HuH-7.5 (cell line): ENCODE measurements at regions not wholly inside any gene's neighbourhood (a gene's known extent, or its start where the extent isn't known, plus 50 kb on each side); places are given as distances from the start of the nearest gene placed in this dataset.
"Not testable (repeated sequence)": the region's sequence is repeated elsewhere in the genome, so short reads cannot be mapped to it uniquely, and the experiment has no call there.

Source experiments
- DNase-seq: peaks from one replicate; pipeline ENCODE4 v3.0.0; 2011; ENCODE audit warnings: low spot score

DNA sequence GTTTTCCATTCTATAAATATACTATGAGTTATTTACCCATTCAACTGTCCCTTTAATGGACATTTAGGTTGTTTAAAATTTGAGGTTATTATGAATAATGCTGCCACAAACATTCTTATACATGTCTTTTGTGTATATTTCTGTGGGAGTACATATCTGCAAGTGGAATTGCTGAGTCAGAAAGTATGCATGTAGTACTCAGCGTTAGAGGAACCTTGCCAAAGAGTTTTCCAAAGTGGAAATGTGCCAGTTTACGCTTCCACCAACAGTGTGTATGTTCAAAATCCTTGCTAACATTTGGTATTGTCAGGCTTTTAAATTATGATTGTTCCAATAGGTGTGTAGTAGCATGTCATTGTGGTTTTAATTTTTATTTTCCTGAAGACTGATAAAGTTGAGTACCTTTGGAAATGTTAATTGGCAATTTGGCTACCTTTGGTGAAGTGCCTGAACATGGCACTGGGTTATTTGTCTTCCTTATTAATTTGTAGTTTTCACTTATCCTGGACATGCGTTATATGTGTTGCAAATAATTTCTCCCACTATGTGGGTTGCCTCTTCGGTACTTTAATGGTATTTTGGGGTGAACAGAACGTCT lies 341.2 kb downstream of the CD83 start:
- no peak for DNase-seq

DNA sequence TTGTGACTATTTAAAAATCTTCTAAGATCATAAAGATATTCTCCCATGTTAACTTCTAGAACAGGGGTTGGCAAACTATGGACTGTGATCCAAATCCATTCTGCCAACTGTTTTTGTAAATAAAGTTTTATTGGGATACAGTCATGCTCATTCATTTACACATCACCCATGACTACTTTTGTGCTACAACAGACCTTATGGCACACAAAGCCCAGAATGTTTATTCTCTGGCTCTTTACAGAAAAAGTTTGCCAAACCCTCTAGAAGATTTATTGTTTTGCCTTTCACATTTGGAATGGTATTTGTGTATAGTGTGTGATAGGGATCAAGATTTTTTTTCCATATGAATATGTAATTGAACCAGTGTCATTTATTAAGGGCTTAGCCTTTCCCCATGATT lies 341.7 kb downstream of the CD83 start:
- DNase-seq: no peak

DNA sequence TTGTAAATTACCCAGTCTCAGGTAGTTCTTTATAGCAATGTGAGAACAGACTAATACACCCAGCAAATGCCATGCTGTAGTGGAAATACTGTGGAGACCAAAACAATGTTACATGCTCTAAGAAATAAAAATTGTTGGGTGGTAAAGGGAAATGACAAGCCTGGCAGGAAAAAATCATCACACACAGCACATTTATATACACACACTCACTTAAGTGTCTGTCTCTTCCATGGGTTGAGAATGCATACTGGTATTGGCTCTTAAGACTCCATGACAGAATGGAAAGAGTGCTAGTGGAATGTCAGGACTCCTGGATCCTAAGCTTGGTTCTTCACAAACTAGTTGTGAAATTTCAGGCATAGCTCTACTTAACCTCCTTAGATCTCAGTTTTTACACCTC lies 343.0 kb downstream of the CD83 start:
- DNase-seq: no peak

DNA sequence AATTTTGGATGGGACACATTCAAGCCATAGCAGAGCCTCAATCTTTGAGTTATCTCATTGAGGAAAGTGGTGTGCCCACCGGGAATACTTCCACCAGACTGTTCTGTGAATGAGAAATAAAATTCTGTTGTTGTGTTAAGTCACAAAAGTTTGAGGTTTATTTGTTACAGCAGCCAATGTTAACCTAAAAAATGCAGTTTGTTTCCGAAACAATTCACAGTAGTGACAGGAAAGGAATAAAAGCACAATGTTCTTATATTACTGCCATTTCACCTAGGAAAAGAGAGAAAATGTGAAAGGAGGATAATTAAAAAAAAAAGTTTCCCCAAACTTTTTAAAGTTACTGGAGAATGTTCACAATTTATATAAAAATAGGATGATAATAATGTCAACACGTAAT lies 344.6 kb downstream of the CD83 start:
- DNase-seq: no peak

DNA sequence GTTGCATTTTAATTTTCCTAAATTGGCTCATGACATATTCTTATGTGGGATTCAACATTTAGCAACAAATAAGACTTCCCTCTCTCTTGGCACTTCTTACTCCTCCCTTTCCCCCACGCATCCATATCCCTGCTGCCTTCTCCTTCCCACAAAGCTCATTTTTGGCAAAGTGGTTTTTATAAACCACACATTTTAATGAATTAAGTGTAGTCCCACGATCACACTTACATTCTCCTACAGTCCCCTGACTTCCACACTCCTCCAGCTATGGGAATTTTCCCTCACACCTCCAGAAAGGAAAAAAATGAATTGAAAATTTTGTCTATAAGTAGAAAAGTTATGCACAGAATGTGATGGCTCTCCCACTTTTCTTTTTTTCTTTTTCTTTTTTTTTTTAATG lies 345.0 kb downstream of the CD83 start:
- DNase-seq: no peak

DNA sequence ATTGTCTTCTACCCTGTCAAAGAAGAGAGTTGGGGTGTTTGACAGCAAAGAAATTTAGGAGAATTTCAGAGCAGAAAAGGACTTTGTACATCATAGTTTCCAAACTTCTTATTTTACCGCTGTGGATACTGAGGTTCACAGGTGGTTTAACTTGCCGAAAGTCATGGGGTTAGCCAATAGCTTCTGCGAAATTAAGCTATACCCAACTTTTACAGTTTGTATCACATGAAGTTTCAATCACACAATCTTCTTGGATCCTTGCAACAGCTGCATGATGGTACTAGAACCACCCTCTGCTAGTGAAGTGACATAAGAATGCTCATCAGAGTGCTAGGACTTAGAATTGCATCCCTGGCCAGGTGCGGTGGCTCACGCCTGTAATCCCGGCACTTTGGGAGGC lies 345.5 kb downstream of the CD83 start:
- no peak for DNase-seq

DNA sequence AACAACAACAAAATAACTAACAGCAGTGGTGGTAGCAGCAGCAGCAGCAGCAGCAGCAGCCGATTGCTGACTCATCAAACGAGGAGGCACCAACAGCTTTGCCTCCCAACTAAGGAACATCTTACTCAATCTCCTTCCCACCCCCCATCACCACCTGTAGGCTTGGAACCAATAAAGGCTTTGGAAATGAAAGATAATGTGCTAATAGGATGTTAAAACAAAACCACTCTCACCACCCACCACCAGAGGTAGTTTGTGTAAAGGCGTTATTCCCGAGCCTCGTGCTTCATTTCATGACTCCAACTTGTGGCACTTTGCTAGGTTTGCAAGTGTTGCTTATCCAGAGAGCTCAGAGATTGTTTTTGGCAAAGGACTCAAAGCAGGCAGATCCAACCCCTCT lies 346.5 kb downstream of the CD83 start:
- DNase-seq: no peak

DNA sequence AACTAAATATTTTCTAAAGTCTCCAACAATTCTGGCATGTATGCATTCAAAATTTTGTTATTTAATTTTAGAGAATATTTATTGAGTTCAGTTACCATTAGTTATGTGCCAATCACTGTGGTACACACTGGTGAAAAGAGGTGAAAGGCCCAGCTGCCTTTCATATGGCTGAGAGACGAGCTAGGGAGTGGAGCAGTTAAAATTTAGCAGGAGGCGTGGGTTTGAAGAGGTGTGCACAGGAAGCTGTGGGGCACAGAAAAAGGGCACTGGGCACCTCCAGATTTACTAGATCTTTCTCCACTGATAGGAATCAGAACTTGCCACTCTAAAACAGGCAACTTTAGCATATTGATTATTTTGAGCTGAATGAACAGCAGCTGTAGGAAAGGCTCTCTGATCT lies 347.1 kb downstream of the CD83 start:
- DNase-seq: no peak

DNA sequence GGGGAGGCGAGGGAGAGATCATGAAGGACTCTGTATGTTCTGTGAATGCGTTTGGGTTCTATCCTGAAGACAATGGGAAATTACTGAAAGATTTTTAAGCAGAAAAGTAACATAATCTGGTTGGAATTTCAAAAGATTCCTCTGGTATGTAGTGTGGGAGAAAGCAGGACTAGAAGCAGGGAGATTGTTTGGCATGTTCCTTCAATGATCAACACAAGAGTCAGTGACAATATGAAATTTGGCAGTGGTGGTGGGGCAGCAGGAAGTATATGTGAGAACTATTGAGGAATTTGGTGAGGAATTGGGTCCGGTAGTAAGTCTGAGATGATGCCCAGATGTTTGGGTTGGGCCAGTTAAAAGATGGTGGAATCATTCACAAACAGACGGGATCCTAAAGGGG lies 348.7 kb downstream of the CD83 start:
- no peak for DNase-seq

DNA sequence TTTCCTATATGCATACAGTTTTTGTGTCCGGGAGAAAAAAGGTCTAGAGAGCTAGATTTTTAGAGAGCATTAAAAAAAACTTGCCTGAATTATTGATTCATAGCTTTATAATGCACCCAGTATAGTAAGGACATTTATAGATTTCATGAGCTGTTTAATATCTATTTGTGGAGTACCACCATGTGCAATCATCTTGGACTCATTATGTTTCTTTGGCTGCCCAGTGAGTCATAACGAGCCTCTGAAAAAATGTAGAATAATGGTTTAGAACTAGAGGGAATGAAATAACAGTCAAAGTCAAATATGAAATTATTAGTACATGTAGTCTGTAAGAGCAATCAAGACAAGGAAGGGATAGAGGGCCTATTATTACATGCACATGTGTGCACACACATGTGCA lies 350.0 kb downstream of the CD83 start:
- DNase-seq: no peak

DNA sequence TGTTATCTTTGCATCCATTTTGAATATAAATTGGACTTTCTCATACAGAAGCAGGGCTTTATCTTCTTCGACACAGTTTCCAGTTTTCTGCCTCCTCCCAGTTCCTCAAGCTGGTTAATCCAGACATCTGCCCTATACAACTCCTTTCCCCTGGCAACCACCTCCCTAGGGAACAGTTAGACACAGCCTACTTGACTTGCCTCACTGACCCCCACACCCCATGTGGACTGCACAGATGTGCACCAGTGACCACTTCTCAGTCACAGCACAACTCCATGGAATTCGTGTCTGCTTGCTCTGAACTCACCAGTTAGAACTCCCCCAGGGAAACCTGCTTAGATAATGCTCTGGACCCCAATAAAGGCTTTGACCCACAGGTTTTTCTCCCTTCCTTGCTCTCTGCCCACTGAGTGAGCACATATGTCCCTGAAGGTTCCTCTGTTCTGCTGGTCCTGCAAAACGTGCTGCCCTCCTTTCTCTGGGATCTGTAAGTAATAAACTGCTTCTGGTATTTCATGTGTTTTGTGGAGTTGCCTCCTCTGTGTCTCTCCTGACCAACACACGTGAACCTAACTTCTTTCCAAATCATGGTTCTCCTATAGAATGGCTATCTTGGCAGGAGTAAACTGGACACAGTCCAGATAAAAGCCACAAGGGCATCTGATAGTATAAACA lies 351.2 kb downstream of the CD83 start:
- DNase-seq: no peak

DNA sequence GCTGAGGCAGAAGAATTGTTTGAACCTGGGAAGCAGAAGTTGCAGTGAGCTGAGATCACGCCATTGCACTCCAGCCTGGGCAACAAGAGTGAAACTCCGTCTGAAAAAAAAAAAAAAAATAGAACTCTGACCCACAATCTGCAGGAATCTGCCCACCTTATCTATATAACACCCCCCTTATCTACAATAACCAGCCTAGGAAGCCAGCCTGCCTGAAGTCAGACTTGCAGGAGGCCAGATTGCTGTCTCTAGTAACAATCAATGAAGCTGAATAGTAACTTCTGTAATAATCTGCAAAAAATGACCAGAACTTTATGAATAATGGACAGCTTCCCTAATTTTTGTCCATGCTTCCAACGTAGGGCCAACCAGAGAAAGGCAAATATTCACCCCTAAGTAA lies 352.5 kb downstream of the CD83 start:
- DNase-seq: no peak

DNA sequence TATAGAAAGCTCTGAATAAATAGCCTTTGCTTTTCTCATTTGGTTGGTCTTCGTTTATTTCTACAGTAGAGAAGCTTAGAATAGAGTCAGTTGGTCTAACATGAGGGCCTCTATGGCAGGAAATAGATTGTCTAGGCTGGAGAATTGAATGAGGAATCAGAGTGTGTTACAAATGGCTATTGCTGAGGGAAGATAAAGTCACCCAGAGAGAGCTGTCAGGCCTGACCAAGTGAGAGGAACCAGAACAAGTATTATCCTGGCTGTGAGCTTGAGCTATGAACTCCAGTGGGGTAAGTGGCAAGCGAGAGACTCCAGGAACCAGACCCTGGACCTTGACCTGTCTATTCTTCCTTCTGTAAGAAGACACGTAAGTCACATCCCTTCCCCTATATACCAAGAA lies 353.1 kb downstream of the CD83 start:
- no peak for DNase-seq

DNA sequence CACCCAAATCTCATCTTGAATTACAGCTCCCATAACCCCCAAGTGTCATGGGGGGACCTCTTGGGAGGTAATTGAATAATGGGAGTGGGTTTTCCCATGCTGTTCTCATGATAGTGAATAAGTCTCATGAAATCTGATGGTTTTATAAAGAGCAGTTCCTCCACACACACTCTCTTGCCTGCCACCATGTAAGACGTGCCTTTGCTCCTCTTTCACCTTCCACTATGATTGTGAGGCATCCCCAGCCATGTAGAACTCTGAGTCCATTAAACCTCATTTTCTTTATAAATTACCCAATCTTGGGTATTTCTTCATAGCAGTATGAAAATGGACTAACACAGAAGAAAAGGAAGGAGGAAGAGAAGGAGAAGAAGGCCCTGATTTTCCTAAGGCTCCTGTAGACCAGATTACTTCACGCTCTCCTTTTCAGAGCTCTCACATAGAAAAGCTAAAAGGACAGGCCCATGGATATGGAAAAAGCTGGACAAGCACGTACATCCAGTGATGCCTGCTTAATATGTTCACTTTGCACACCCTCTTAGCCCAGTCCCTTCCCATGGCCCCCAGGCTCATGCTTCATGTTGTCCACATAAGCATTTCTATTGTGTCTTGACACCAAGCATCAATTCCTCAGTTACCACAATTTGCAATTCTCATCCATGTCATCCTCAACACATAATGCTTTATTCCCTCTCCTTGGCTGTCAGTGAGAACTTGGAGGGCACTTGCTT lies 354.8 kb downstream of the CD83 start:
- DNase-seq: no peak

DNA sequence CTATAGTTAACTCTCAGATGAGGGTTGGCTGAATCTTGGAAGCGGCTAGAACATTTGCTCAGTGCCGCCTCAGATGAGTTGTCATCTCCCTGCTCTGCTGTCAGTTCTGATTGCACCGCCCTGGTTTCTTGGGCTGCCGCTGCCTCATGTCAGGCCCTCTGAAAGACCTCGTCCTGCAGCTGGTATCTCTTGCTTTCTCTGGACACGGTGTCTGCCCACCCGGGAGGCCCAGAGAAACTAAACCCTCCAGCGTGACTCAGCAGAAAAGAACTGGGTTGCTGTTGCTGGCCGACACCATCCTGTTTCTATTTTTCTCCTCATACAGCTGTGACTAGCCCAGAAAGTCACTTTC lies 355.4 kb downstream of the CD83 start:
- DNase-seq: no peak

DNA sequence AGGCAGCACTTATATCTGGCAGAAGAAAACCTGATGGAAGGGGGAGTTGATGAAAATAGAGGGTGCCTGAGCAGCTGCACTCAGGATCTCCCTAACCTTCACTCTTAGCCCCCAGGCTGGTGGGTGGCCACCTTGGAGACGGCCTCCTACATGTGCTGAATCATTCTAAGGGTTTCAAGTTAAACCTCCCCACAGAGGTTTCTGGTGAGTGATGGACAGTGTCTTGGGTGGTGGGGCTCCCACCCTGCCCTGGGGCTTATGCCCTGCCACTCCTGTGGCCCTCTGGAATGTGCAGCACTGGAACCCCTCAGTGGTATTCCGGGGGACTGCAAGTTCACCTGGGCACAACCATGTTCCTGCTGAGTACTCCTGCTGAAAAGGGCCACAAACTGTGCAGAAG lies 357.2 kb downstream of the CD83 start:
- DNase-seq: no peak

DNA sequence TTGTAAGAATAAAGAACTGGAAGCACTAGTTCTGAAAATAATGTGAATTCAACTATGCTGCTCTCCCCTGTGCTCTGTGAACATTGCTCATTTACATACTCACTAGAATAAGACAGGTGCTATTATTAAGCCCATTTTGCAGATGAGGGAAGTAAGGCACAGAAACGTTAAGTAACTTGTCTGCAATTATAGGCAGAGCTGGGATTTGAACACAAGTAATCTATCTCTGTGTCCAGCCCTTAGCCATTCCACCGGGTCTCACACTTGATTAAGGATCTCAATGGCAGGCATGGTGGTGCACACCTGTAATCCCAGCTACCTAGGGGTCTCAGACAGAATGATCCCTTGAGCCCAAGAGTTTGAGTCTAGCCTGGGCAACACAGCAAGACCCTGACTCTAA lies 357.7 kb downstream of the CD83 start:
- DNase-seq: no peak

DNA sequence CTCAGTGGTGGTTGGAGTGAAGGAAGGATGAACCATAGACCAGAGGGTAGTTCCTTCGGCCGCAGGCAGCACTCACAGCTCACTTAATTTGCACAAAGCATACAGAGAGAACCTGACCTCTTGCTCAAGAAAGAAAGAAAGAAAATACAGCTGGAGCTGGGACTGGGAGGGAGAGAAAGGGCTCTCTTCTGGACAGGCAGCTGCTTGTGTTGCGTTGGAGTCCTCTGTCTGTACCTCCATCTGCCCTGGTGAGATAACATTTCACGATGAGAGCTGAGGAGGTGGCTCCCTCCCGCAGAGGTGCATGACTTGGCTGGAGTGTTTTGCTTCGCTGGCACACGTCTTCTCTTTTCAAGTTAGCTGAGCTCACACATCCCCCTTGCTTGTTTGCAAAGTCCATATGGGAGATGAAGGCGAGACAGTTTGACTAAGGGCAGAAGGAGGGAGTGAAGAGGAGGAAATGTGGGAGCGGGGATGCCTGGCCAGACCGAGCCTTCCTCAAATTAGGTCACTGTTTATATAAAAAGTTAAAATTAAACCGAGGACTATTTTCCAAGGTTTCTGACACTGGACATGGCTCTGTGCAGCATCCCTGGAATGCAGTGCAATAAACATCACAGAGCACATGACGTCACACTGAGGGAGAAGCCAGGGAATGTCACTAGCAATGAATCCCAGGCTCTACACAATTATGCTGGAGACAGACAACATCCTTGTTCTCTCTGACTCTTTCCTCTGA lies 359.4 kb downstream of the CD83 start:
- DNase-seq: peak; percentile 26

DNA sequence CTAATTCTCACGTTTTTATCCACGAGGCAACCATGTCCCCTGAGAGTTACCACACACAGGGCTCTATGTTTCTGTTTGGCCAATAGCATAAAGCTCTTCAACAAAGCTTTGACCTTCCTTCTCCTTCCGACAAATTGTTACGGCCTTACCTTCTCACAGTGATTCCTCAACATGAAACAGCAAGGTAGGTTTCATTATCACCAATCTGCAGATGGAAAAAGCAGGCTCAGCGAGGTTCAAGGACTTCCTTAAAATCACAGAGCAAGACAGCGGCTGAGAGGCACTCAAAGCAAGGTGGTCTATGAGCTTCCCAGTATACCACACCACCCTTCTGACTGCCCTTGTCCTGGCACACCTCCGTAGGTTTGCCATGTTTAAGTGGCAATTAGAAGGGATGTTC lies 360.0 kb downstream of the CD83 start:
- no peak for DNase-seq

DNA sequence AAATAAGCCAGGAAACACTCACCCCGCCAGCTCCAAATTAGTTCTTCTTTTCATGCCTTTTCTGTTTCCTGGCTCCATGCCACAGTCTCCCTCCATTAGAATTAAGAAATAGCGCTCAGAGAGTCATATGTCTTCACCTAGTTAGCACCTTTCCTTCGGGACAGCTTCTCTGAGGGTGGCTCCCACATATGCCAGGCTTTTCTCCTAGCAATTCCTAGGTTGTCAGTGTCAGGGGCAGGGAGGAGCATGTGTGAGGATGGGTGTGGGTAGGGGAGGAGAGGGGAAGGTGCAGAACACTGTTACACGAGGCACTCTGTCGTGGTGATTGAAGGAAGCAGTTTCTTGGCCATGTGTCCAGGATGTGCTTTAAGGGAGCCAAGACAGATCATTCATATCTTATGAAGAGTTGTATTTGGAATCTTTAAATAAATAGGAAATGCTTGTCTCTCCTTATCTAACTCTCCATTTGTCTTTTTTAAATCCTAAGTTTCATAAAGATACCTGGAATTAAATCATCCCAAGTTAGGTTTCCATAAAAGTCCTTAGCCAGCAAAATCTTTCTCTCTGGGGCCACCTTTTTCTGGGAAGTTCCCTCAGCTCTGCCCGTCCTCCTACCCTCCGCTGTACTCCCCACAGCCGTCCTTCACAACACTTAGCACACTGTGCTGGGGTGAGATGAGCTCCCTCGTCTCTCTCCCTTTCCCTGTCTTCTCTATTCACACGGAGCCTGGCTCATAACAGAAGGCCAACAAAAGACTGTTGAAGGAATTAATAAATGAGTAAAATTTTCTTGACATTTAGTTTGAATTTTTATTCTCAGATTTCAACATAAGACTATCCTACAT lies 361.0 kb downstream of the CD83 start:
- DNase-seq: no peak

DNA sequence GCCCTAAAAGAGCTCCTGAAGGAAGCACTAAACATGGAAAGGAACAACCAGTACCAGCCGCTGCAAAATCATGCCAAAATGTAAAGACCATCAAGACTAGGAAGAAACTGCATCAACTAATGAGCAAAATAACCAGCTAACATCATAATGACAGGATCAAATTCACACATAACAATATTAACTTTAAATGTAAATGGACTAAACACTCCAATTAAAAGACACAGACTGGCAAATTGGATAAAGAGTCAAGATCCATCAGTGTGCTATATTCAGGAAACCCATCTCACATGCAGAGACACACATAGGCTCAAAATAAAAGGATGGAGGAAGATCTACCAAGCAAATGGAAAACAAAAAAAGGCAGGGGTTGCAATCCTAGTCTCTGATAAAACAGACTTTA lies 364.4 kb downstream of the CD83 start:
- DNase-seq: not testable (repeated sequence)

DNA sequence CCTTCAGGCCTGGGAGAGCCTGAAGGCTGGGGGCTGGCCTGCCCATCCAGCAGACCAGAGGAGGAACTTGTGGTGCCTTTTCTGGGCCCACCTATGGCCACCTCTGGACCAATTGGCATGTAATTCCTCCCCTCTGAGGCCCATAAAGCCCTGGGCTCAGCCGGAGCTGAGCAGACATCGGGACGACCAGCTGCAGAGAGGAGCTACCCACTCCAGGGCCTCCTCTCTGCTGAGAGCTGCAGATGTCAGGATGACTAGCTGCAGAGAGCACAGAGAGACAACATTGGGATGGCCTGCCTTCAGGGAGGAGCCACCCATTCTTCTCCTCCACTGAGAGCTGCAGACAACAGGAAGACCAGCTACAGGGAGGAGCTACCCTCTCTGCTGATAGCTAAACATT lies 370.1 kb downstream of the CD83 start:
- no peak for DNase-seq
